HG03520 (cell line): ENCODE measurements at regions not wholly inside any gene's neighbourhood (a gene's known extent, or its start where the extent isn't known, plus 50 kb on each side); places are given as distances from the start of the nearest gene placed in this dataset.
"Not testable (repeated sequence)": the region's sequence is repeated elsewhere in the genome, so short reads cannot be mapped to it uniquely, and the experiment has no call there.

Experiments
- ATAC-seq: cut with Tn5 transposase; IDR thresholded peaks from one replicate; pipeline ENCODE4 v1.9.1; 2021; ENCODE audit warnings: mild to moderate bottlenecking, moderate library complexity; ENCODE audit not compliant: unreplicated experiment

DNA sequence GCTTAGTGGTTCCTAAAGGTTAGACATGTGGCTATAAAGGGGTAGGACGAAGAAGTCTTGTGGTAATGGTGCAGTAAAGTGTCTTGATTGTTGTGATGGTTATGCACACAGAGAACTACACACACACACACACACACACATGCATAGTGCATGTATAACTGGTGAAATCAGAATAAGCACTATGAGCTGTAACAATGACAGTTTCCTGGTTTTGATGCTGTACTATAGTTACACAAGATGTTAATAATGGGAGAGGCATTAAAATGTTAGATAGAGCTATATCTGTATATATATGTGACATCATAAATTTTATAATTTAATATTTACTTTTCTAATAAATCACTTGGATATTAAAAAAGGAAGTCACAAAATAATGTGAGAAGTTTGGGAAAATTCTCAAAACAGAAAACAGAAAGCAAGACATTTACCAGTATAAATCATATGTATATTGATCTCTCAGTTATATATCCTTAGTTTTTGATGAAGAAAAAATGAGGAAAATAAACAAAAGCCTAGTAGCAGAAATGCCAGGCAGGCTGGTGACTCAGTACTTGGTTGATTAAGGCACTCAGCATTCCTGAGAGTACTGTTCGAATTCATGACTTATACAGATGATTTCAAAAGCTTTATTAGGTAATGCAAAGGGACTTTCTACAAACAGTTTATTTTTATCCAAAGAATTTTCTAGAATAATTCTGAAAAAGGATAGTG lies 350.5 kb upstream of the DAB2 start:
- no peak for ATAC-seq

DNA sequence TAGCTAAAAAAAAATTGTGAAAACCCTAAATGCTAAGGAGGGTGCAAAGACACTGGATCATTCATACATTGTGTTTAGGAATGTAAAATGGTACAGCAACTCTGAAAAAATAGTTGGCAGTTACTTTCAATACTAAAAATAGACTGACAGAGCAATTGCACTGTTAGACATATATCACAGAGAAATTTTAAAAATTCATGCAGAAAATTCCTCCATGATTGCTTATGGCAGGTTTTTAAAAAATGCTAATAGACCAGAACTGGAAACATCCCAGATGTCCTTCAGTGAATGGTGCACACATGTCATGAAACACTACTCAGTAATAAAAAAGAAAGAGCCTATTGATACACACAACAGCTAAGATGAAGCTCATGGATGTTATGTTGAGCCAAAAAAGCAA lies 349.8 kb upstream of the DAB2 start:
- no peak for ATAC-seq

DNA sequence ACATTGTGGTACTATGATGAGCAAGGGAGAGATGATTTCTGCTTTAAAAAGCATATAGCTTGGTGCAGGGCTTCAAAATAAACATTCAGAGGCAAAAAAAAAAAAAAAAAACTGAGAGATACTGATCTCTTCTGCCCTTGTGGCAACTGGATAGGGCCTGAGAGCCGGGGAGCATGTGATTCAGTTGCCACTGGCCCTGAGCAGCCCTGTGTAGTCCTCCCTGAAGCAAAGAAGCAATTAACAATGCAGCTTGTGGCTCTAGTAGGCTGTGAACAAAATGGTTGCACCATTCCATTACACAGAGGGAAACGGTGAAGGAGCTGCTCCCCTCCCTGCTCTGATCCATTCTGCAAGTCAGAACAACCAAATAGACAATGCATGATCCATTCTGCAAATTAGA lies 347.5 kb upstream of the DAB2 start:
- no peak for ATAC-seq

DNA sequence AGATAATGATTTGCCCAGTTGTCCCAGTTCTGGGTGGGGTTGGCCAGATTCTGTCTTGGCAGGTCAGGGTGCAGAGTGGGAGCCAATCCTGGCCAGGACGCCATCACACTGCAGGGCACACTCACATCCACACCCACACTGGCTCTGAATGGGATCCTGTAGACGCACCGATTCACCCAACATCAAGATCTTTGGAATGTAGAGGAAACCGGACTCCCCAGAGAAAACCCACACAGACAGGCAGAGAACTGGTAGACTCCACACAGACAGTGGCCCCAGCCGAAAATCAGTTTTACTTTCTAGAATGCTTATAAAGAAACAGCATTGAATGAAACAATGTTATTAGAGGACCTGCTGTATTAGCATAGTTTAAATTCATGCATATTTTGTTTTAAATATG lies 343.1 kb upstream of the DAB2 start:
- no peak for ATAC-seq

DNA sequence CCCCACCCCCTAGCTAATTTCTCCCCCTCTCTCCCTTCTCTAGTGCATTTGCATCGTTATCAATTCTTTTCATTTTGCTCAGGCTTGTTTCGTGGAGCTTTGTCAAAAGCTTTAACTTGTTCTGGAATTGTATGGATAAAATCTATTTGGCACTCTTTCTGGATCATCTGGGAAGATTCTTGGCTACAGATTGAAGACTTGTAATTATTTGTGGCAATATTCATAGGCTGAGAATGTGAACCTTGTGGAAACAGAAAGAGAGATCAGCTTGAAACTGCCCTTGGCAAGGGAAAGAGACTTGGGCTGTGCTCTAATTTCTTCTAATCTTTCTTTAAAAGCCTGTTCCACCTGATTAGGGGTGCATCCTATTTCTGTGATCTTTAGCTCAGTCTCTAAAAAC lies 340.6 kb upstream of the DAB2 start:
- ATAC-seq: no peak

DNA sequence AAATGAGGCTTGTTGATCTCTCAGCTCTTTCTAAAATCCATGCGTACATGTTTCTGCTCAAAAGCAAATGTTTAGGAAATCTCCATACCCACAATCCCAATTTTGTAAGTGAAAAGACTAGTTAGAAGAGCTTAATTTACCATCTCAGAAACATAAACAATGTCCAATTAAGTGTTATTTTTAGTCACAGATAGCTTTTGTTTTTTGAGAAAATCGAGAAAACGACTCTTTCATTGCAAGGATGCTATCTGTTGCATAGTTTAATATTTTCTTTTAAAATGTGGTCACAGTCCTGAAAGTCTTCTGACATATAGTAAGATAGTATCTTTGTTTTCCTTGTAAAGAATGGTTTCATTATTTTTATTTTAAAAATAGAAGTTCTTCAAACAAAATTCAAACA lies 338.0 kb upstream of the DAB2 start:
- ATAC-seq: no peak

DNA sequence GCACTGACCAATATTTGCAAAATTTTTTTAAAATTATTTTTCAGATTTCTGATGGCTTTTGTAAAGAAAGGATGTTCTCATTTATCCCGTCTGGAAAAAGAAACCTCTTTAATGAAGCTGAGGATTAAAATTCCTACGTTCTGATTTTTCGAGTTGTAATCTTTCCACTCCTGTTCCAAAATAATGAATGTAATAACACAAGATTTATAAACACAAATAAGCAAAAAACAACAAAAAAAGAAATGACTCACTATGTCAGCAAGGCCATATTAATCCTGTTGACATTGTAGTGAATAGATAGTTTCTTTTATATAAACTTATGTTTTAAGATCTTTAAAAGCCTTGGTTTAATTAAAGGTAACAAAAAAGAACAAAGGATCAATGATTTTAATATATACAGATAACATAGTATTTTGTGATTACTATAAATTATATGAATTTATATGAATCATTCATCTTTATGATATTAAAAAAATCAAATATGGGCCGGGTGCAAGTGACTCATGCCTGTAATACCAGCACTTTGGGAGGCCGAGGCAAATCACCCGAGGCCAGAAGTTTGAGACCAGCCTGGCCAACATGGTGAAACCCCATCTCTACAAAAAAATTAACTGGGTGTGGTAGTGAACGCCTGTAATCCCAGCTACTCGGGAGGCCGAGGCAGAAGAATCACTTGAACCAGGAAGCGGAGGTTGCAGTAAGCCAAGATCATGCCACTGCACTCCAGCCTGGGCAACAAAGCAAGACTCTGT lies 336.6 kb upstream of the DAB2 start:
- no peak for ATAC-seq

DNA sequence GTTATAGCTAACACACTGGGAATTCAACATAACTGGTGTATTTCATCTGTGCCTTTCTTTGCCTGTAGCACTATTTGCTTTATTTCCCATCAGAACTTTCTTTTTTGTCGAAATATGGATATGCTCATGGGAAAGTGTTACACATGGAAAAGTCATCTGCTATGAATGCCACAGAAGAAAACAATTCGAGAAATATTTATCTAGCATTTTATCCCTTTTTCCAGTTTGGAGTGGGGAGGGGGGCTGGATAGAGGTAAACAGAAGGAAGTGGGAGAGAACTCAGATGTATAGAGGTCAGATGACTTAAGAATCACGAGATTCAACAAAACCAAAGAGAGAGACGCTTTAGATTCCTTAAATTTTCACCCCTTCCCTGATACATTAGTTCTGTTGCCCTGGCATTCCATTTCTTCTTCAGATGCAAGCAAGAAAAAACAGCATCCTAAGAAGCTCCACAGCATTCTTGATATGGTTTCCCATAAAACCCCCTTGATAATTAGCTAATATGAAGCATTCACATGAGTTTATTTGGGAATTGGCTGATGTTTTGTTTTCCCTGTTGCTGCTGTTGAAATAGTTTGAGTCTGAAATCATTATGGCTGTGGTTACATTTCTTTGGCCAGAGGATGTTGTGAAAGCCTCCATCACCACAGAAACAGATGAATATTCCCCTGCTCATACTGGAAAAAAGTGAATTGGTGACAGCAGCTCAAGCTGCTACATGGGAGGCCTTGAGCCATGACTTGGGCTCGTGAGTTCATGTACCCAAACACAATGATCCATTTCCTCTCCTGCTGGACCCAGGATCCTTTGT lies 335.8 kb upstream of the DAB2 start:
- ATAC-seq: no peak

DNA sequence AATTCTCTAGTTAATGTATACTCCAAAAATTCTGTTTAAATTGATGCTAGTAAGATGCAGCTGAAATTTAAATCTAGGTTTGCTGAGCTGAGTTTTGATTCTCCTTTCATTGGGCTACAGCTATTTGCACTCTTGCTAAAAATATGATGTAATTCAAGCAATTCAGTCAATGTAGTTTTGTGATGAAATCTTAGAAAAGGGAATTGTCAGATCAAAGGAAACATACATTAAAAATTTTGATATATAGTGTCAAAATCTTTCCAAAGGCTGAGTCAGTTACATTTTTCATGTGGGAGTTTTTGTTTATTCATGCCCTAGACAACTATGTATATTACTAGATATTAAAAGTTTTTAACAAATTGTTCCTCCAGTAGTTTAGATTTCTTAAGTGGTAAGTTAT lies 334.9 kb upstream of the DAB2 start:
- no peak for ATAC-seq

DNA sequence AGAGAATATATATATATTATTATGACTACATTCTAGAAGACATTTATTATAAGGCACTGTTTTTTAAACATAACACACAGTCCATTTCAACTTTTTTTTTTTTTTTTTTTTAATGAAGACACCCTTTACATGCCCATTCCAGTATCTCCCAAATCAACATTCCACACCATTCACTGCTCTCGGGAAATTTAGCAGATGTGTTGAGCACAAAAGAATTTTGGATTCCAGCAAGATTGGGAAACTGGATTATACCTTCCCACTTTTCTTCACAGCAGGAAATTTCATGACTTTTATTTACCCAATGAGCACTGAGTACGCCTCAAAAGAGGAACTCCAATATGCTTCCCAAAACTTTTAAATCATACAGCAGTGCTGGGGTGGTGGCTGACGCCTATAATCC lies 333.6 kb upstream of the DAB2 start:
- no peak for ATAC-seq

DNA sequence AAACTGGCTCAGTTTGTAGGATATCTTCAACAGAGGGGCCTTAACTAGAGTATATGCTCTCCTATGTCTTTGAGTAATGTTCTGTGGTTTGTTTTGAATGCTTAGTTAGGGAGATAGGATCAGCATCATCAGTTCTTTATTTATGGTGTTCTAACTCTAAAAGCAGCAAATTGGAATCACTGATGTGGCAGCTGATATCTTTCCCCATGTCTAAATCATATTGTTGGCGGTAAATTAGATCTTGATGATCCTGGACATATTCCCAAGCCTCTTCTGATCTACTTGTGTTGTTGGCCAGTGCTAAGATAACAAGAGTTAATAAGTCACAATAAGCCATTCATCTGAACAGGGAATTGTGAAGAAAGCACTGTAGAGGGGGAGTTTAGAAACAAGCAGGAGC lies 332.4 kb upstream of the DAB2 start:
- no peak for ATAC-seq

DNA sequence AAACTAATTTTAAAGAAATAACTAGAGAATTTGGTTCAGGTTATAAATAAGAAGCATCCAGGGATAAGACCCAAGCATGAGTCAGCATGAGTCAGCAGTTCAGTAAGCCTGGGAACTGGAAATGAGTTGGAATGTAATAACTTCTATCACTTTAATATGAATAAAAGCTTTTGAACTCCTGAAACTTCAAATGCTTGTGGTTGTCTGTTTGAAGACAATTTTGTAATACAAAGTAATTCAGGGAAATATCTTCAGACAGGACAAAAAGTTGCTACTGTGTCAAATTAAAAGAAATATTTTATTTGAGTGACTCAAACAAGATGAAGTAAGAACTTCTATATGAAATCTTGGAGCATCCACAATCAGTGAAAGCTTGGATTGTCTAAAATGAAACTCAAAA lies 331.2 kb upstream of the DAB2 start:
- ATAC-seq: no peak

DNA sequence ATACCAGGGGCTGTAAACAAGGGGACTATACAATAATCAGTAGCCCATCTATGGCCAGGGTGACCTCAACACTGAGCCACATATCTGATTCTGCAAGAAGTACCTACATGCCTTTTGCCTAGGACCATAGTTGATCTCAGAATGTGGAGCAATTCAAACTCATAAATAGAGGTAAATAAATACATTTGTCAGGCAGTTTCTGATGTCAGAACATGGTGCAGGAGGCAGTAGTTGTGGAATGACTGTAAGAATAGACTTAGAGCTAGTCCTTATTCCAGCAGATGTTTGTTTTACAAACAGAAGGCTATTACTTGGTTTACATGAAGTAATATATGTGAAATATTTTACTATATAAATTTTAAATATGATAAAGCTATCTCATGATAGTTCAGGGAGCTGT lies 330.7 kb upstream of the DAB2 start:
- ATAC-seq: no peak

DNA sequence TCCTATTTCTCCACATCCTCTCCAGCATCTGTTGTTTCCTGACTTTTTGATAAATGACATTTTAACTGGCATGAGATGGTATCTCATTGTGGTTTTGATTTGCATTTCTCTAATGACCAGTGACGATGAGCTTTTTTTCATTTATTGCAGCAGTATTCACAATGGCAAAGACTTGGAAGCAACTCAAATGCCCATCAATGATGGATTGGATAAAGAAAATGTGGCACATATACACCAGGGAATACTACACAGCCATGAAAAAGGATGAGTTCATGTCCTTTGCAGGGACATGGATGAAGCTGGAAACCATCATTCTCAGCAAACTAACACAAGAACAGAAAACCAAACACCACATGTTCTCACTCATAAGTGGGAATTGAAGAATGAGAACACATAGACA lies 329.0 kb upstream of the DAB2 start:
- ATAC-seq: not testable (repeated sequence)

DNA sequence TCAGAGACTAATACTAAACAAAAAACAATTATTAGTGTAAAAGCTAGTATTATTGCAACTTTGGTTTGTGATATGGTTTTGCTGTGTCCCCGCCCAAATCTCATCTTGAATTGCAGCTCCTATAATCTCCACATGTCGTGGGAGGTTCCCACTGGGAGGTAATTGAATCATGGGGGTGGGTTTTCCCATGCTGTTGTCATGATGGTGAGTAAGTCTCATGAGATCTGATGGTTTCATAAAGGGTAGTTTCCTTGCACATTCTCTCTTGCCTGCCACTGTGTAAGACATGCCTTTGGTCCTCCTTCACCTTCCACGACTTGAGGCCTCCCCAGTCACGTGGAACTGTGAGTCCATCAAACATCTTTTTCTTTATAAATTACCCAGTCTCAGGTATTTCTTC lies 325.9 kb upstream of the DAB2 start:
- ATAC-seq: no peak

DNA sequence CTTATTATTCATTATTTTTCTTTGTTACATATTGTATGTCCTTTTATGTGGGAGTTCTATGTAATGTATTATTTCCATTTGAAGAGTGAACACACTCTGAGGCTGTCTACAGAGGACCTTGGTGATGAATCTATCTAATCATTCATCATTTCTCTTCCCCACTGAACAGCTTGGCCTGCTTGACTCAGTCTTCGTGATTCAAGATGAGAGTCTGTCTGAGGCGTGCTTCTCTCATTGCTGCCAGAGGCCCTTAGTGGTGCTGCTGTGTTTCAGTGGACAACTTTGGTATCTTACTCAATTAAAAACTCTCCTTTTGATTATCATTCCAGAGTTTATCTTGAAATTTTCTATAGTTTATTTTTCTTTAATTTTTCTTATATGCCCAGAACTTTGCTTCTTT lies 318.1 kb upstream of the DAB2 start:
- no peak for ATAC-seq

DNA sequence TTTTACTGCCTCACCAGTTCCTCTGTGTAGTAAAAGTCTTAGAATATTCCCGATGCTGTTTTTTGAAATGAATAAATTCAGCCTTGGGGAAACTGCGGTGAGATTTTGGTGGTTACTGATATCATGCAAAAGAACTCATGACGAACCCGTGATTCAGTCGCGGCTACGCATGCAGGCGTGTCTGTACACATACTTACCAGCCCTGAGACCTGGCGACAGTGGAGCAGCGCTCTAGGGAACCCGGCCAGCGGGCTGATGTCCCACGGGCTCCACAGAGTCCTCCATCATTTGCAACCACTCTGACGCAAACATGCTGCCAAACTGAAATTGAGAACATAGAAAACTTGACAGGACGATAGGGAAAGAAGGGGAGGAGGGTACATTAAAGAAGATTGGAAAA lies 315.6 kb upstream of the DAB2 start:
- no peak for ATAC-seq

DNA sequence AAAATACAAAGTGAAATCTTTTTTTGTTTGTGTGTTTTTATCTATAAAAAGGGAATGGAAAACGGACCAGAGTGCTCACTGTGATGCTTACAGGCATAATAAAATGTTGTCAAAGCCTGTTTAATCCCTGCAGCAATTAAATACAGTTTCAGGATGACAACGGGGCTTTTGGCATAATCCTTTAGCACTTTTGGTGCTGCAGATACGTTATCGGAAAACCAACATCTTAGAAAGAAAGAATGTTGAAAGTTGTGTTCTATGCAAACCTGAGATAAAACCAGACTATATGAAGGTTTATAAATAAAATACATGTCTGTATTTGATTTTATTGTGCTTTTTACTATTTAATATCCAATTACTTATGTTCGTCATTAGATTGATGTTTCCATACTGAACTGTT lies 307.4 kb upstream of the DAB2 start:
- no peak for ATAC-seq

DNA sequence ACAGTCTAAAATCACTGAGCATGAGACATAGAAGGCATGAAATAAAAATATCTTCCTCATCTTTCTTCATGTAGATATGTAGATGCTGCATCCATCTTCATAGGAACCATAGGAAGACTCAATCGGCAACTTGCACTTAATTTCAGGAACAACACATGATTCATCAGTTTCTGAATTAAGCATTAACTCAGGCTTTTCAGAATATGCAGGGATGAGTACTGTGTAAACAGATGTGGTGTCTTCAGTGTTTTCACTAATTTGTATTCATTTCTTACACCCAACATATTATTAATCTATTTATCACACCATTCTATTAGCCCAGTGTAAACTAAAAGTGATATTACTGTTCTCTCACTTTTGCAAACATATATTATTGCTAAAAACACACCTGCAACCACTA lies 305.9 kb upstream of the DAB2 start:
- ATAC-seq: no peak

DNA sequence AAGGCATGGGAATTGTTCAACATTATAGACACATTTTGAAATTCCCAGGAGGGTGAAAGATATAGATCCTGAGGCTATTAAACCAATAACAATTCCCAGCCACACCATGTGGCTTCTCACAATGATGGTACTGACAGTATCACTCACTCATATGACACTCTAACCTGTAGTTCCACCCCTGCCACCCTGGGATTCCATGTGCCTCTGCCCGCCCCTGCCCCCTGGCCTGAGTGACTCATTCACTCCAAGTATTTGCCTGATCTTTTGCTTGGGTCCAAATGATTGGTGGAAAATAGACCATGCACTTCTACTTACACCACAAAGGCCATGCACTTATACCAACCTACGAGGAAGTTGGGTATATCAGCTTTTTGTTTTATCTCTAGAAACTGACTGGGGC lies 305.2 kb upstream of the DAB2 start:
- ATAC-seq: no peak

DNA sequence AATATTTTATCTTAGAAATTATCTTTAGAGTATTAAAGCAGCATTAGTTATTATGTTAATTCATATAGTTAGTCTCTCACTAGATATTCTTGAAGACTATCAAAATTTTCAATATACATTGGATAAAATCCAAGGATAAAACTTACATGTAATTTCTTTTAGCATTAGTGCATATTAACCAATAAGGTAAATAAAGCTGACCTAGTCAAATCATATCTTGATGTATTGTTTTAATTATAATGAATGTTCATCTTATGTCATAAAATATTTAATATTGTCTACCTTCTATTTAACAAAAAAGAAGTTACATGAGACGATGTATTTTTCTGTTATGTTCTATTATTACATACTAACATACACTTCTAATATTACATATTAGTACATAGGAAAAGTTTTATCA lies 301.7 kb upstream of the DAB2 start:
- ATAC-seq: no peak

DNA sequence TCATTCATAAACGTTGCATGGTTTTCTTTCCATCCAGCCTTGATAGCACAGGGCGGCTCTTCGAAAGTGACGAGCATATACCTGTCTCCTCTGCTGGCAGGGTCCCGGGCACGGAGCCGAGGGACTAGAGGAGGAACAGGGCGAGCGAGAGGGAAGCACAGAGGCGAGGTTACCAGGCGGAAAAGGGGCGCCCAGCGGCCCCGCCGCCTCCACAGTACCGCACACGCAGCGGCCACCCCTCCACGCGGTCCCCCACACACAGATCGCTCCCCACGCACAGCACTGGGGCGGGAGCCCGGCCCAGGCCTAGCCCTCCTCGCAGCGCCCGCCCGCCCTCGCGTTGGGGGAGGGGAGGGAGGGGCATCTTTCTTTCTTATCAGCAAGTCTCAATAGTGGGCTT lies 296.6 kb upstream of the DAB2 start:
- ATAC-seq: no peak
